GM12878 (cell line): ENCODE measurements at regions not wholly inside any gene's neighbourhood (a gene's known extent, or its start where the extent isn't known, plus 50 kb on each side); places are given as distances from the start of the nearest gene placed in this dataset.

Experiments used
- ATAC-seq: fragments of 200-7000 bp; cut with Tn5 transposase; 3 replicates; pipeline ENCODE4 v1.9.1; 2020; ENCODE audit warnings: mild to moderate bottlenecking, moderate library complexity
- BruUV-seq: library from RNA; stranded (reverse); fragments of 400-500 nt; replicated peaks from 2 replicates; lab custom pipeline; 2021; lab: Mats Ljungman, UMichigan
- CTCF ChIA-PET: fragments of 300-600 bp; sonication (Branson Sonifier 250); formaldehyde crosslinking; extraction: SDS; loops from one replicate; lab custom pipeline; 2021; ENCODE audit warnings: inconsistent platforms; lab: Yijun Ruan, JAX
- POLR2A ChIA-PET: fragments of 350-600 bp; formaldehyde crosslinking; extraction: SDS; loops from one replicate; lab custom pipeline; 2021; ENCODE audit warnings: inconsistent platforms; lab: Charles Lee
- RAD21 ChIA-PET: fragments of 300-600 bp; sonication (Branson Sonifier 250); formaldehyde crosslinking; loops from one replicate; lab custom pipeline; 2023; ENCODE audit warnings: antibody characterized with exemption; ENCODE audit not compliant: unreplicated experiment; lab: Charles Lee
- SMC1A ChIA-PET: fragments of 300-600 bp; sonication (Branson Sonifier 250); formaldehyde crosslinking; loops from one replicate; lab custom pipeline; 2023; ENCODE audit not compliant: unreplicated experiment, uncharacterized antibody; lab: Charles Lee
- DNase-seq: peaks from one replicate; pipeline ENCODE4 v3.0.0-alpha.2; 2011; ENCODE audit warnings: low read depth, low spot score
- FAIRE-seq: peaks from 3 replicates; lab custom pipeline; 2011; peaks lifted over from hg19 to GRCh38; lab: Jason Lieb, UNC
- H2AFZ ChIP-seq: 2 replicates; pipeline ENCODE4 v1.6.0; 2011; ENCODE audit warnings: low read depth, low read length, control low read depth; ENCODE audit not compliant: control insufficient read depth
- H3K27ac ChIP-seq: 2 replicates; pipeline ENCODE4 v1.5.1; 2011; ENCODE audit warnings: control low read depth; ENCODE audit not compliant: control insufficient read depth, insufficient read depth
- H3K27me3 ChIP-seq, 2 experiments: replicated peaks in 1 of 2; 2 replicates each; pipeline versions ENCODE4 v1.6.0 to v1.6.1; 2011; ENCODE audit warnings: low read length in 1 of 2; ENCODE audit not compliant: control insufficient read depth in 2 of 2, insufficient read depth in 2 of 2
- H3K36me3 ChIP-seq, 2 experiments: 2 replicates each; pipeline ENCODE4 v1.5.1; 2011; ENCODE audit warnings: low read length in 1 of 2; ENCODE audit not compliant: control insufficient read depth in 2 of 2, insufficient read depth in 2 of 2
- H3K4me1 ChIP-seq: 2 replicates; pipeline ENCODE4 v1.6.1; 2011; ENCODE audit warnings: mild to moderate bottlenecking, low read length, moderate library complexity, mixed read lengths; ENCODE audit not compliant: control insufficient read depth, insufficient read depth
- H3K4me2 ChIP-seq: 2 replicates; pipeline ENCODE4 v1.6.0; 2011; ENCODE audit warnings: control low read depth; ENCODE audit not compliant: control insufficient read depth, insufficient read depth
- H3K4me3 ChIP-seq: fragments of 200-600 bp; sonication (generic); 2 replicates; pipeline ENCODE4 v1.5.1; 2016
- H3K79me2 ChIP-seq: 2 replicates; pipeline ENCODE4 v1.6.0; 2011; ENCODE audit warnings: low read length; ENCODE audit not compliant: control insufficient read depth, insufficient read depth
- H3K9ac ChIP-seq: 2 replicates; pipeline ENCODE4 v1.8.0; 2011; ENCODE audit warnings: low read length, control low read depth, mixed read lengths; ENCODE audit not compliant: control insufficient read depth, insufficient read depth
- H3K9me3 ChIP-seq: replicated peaks from 3 replicates; pipeline ENCODE4 v1.5.1; 2011; ENCODE audit warnings: mild to moderate bottlenecking, low read length; ENCODE audit not compliant: control insufficient read depth, insufficient read depth
- H4K20me1 ChIP-seq: 2 replicates; pipeline ENCODE4 v1.6.0; 2011; ENCODE audit not compliant: control insufficient read depth, insufficient read depth
- CREB1 ChIP-seq: IDR thresholded peaks from 2 replicates; pipeline ENCODE4 v1.6.1; 2012; ENCODE audit warnings: low read depth, mild to moderate bottlenecking, inconsistent platforms
- RCOR1 ChIP-seq: conservative IDR thresholded peaks from 2 replicates; pipeline ENCODE4 v1.6.1; 2012; ENCODE audit warnings: low read depth, low read length, improper control_type of control experiment
- TARDBP ChIP-seq: IDR thresholded peaks from 2 replicates; pipeline ENCODE4 v1.6.1; 2016; ENCODE audit warnings: borderline replicate concordance
- TCF12 ChIP-seq: IDR thresholded peaks from 2 replicates; pipeline ENCODE4 v1.6.1; 2011; ENCODE audit warnings: low read depth, mild to moderate bottlenecking, low read length
- ZBTB40 ChIP-seq: fragments of 450-650 bp; IDR thresholded peaks from 2 replicates; pipeline ENCODE4 v1.6.1; 2016; ENCODE audit warnings: mild to moderate bottlenecking, moderate library complexity, borderline replicate concordance
- WGBS: methylation state at CpG from one replicate; pipeline ENCODE4 v1.1.6; 2016; ENCODE audit warnings: low lambda C conversion rate; ENCODE audit not compliant: insufficient replicate concordance, insufficient coverage; ENCODE audit errors: missing lambda C conversion rate; 5-methylcytosine and 5-hydroxymethylcytosine counted together
- in situ Hi-C: fragments of 300-500 bp; cut with MboI; formaldehyde crosslinking; loops from 9 replicates; pipeline ENCODE4 v1.14.3; 2018; ENCODE audit warnings: mixed read lengths
- intact Hi-C: fragments of 100-400 bp; cut with micrococcal nuclease; formaldehyde crosslinking; loops from one replicate; pipeline ENCODE4 v1.14.2; 2022; ENCODE audit not compliant: unreplicated experiment
- TF ChIP-seq, protein P1 (sequence below): IDR thresholded peaks from 2 replicates; pipeline ENCODE4 v1.6.1; 2012; ENCODE audit warnings: mild to moderate bottlenecking, low read depth, low read length
- TF ChIP-seq, protein P2 (sequence below): fragments of 450-650 bp; formaldehyde crosslinking; IDR thresholded peaks from 2 replicates; pipeline ENCODE4 v1.4.0; 2020; ENCODE audit warnings: mild to moderate bottlenecking, moderate library complexity

DNA sequence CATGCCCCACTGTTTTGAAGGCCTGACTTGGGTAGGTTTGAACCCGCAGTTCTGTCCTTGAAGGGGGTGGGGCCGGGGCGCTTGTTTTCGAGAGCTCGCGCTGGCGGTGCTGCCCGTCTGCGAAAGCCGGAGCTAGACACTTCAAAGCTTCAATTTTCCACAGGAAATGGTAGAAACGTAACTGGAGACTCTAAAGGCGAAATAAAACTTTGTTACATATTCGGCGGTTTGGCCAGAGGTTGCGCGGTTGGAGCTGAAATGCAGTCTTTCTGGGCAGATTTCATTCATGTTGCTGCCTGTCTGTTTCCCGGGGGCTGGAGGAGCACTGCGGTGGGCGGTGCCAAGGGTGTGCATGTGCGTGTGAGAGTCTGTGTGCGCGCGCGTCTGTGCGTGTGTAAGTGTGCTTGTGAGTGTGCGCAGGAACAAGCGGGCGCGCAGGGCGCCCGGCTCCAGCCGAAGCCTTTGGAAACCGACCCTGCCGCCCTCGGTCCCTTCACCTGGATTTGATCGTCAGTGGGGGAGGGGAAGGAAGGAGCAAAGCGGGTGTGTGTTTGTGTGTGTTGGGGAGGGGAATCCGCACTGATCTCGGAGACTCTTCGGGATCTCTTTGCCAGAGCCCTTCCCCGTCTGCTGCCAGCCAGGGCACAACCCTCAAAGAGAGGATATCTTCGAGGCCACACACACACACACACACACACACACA is 227.7 kb upstream of the CRY1 start (continued):
- TF ChIP-seq CREB1 (no peak), TCF12 (no peak)
- TF ChIP-seq, protein P1, sequence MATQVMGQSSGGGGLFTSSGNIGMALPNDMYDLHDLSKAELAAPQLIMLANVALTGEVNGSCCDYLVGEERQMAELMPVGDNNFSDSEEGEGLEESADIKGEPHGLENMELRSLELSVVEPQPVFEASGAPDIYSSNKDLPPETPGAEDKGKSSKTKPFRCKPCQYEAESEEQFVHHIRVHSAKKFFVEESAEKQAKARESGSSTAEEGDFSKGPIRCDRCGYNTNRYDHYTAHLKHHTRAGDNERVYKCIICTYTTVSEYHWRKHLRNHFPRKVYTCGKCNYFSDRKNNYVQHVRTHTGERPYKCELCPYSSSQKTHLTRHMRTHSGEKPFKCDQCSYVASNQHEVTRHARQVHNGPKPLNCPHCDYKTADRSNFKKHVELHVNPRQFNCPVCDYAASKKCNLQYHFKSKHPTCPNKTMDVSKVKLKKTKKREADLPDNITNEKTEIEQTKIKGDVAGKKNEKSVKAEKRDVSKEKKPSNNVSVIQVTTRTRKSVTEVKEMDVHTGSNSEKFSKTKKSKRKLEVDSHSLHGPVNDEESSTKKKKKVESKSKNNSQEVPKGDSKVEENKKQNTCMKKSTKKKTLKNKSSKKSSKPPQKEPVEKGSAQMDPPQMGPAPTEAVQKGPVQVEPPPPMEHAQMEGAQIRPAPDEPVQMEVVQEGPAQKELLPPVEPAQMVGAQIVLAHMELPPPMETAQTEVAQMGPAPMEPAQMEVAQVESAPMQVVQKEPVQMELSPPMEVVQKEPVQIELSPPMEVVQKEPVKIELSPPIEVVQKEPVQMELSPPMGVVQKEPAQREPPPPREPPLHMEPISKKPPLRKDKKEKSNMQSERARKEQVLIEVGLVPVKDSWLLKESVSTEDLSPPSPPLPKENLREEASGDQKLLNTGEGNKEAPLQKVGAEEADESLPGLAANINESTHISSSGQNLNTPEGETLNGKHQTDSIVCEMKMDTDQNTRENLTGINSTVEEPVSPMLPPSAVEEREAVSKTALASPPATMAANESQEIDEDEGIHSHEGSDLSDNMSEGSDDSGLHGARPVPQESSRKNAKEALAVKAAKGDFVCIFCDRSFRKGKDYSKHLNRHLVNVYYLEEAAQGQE, result no peak

GRCh38 chr12:107322063-107322462 is 228.7 kb upstream of the CRY1 start:
- no peak overlapping the region for H3K4me2 ChIP-seq
- 0% methylated on average over 3 of the region's 3 CpGs for WGBS
- no peaks in the 10 kb centered on the region for H3K36me3 ChIP-seq
- H3K9ac ChIP-seq, result no peak overlapping the region
- intact Hi-C loops, result no loop called here
- ChIA-PET POLR2A (no interaction called here), SMC1A (no interaction called here), CTCF (no interaction called here), RAD21 (no interaction called here)
- H2AFZ ChIP-seq, result no peak overlapping the region
- no peak for FAIRE-seq
- no peaks in the 10 kb centered on the region for H4K20me1 ChIP-seq
- H3K27me3 ChIP-seq, result peaks cover 14 to 16% of the 10 kb centered on the region in 2 experiments
- H3K4me1 ChIP-seq, result no peaks in the 10 kb centered on the region
- no peak overlapping the region for H3K27ac ChIP-seq
- no peak for ATAC-seq
- H3K4me3 ChIP-seq, result no peak overlapping the region
- in situ Hi-C loops, result no loop called here
- no peaks in the 10 kb centered on the region for H3K79me2 ChIP-seq
- no peaks in the 10 kb centered on the region for H3K9me3 ChIP-seq
- DNase-seq, result no peak
- no TSS peak for BruUV-seq
- TF ChIP-seq RCOR1 (no peak), ZBTB40 (no peak), TARDBP (no peak)
- TF ChIP-seq, protein P2, sequence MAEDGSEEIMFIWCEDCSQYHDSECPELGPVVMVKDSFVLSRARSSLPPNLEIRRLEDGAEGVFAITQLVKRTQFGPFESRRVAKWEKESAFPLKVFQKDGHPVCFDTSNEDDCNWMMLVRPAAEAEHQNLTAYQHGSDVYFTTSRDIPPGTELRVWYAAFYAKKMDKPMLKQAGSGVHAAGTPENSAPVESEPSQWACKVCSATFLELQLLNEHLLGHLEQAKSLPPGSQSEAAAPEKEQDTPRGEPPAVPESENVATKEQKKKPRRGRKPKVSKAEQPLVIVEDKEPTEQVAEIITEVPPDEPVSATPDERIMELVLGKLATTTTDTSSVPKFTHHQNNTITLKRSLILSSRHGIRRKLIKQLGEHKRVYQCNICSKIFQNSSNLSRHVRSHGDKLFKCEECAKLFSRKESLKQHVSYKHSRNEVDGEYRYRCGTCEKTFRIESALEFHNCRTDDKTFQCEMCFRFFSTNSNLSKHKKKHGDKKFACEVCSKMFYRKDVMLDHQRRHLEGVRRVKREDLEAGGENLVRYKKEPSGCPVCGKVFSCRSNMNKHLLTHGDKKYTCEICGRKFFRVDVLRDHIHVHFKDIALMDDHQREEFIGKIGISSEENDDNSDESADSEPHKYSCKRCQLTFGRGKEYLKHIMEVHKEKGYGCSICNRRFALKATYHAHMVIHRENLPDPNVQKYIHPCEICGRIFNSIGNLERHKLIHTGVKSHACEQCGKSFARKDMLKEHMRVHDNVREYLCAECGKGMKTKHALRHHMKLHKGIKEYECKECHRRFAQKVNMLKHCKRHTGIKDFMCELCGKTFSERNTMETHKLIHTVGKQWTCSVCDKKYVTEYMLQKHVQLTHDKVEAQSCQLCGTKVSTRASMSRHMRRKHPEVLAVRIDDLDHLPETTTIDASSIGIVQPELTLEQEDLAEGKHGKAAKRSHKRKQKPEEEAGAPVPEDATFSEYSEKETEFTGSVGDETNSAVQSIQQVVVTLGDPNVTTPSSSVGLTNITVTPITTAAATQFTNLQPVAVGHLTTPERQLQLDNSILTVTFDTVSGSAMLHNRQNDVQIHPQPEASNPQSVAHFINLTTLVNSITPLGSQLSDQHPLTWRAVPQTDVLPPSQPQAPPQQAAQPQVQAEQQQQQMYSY (CRISPR knock-in tag), result no peak
